Upper lobe of left lung (tissue), 6 donors: ENCODE measurements at regions not wholly inside any gene's neighbourhood (a gene's known extent, or its start where the extent isn't known, plus 50 kb on each side); places are given as distances from the start of the nearest gene placed in this dataset.
A peak's percentile ranks its signal among the peaks of the same experiment; 100 is the strongest.

Experiments
- ATAC-seq, 2 donors: fragments of 200-7000 bp; cut with Tn5 transposase; one replicate each; pipeline ENCODE4 v1.9.1; 2022; ENCODE audit warnings: mild to moderate bottlenecking in 2 of 2, moderate library complexity in 2 of 2; ENCODE audit not compliant: low FRiP score in 2 of 2
- DNase-seq, 2 donors: peaks; one replicate each; pipeline ENCODE4 v3.0.0-alpha.2; 2019 to 2020
- H3K27ac ChIP-seq, 4 donors: fragments of 200-600 bp; sonication (generic); one replicate each; pipeline ENCODE4 v1.5.1; 2016 to 2019
- H3K27me3 ChIP-seq, 4 donors: fragments of 200-600 bp; sonication (generic); one replicate each; pipeline ENCODE4 v1.5.1; 2017 to 2019
- H3K36me3 ChIP-seq, 4 donors: fragments of 200-600 bp; sonication (generic); one replicate each; pipeline ENCODE4 v1.5.1; 2016 to 2019
- H3K4me1 ChIP-seq, 4 donors: fragments of 200-600 bp; sonication (generic); one replicate each; pipeline ENCODE4 v1.5.1; 2018 to 2019
- H3K4me3 ChIP-seq, 4 donors: fragments of 200-600 bp; sonication (generic); one replicate each; pipeline ENCODE4 v1.5.1; 2017 to 2019; ENCODE audit warnings: mild to moderate bottlenecking in 2 of 4, moderate library complexity in 1 of 4
- H3K9me3 ChIP-seq, 4 donors: fragments of 200-600 bp; sonication (generic); one replicate each; pipeline ENCODE4 v1.5.1; 2018 to 2019
- CTCF ChIP-seq, 6 experiments: fragments of 450-650 bp in 4 of 6; fragments of 200-600 bp in 2 of 6; sonication (generic) in 2 of 6; IDR thresholded peaks; one replicate each; pipeline ENCODE4 v1.5.1; 2016 to 2019; ENCODE audit warnings: antibody characterized with exemption in 6 of 6
- EP300 ChIP-seq, 4 donors: sonication (generic); formaldehyde crosslinking; IDR thresholded peaks; one replicate each; pipeline ENCODE4 v1.5.1; 2017; ENCODE audit warnings: antibody characterized with exemption in 4 of 4, control low read depth in 2 of 4
- POLR2A ChIP-seq, 4 donors: fragments of 450-650 bp; IDR thresholded peaks; one replicate each; pipeline ENCODE4 v1.5.1; 2016 to 2017; ENCODE audit warnings: antibody characterized with exemption in 4 of 4, mild to moderate bottlenecking in 2 of 4
- POLR2AphosphoS5 ChIP-seq, 2 donors: sonication (generic); formaldehyde crosslinking; IDR thresholded peaks; one replicate each; pipeline ENCODE4 v1.5.1; 2017; ENCODE audit warnings: antibody characterized with exemption in 2 of 2
- WGBS, 2 donors: methylation state at CpG; one replicate each; pipeline ENCODE4 v1.1.5; 2017 to 2018; 5-methylcytosine and 5-hydroxymethylcytosine counted together
- donor health status: DM: no; HTN: no; CAD: no; lungs with moderate emphysema.
- donor health status: DM: no; HTN: yes; CAD: no; lungs with severe emphysema.

- 88 to 90% methylated on average over 5 to 9 of the region's 10 CpGs for WGBS, 2 donors
These were observed 67.8 kb upstream of the HDAC4 start for GRCh38 chr2:239468491-239469105.

GRCh38 chr2:239467956-239468490 lies 67.2 kb upstream of the HDAC4 start:
- Histone ChIP-seq H3K4me3 (no peak overlapping the region), H3K27me3 (no peaks in the 10 kb centered on the region), H3K9me3 (no peaks in the 10 kb centered on the region), H3K36me3 (no peaks in the 10 kb centered on the region), H3K4me1 (peaks cover 0 to 8% (median 4%) of the 10 kb centered on the region in 4 donors), H3K27ac (no peak overlapping the region)
- no peak for TF ChIP-seq POLR2AphosphoS5 (IDR thresholded peaks at IDR 0.05)
- TF ChIP-seq CTCF (IDR thresholded peaks at IDR 0.05), result no peak
- TF ChIP-seq EP300 (IDR thresholded peaks at IDR 0.05), result no peak
- TF ChIP-seq POLR2A (IDR thresholded peaks at IDR 0.05), result no peak
- DNase-seq (peak in 1 of 2 donors; percentile 6), ATAC-seq (no peak)
- WGBS, 2 donors, result 90% methylated on average over 12 of the region's 12 CpGs

More at GRCh38 chr2:239468491-239469105, 67.8 kb upstream of the HDAC4 start:
- peaks cover 0 to 8% (median 3%) of the 10 kb centered on the region in 4 donors for H3K4me1 ChIP-seq
- H3K27ac ChIP-seq, result no peak overlapping the region
- H3K4me3 ChIP-seq, result no peak overlapping the region
- no peaks in the 10 kb centered on the region for H3K27me3 ChIP-seq
- peak in 1 of 2 donors; percentile 14 for DNase-seq
- TF ChIP-seq POLR2A (IDR thresholded peaks at IDR 0.05) (no peak), CTCF (IDR thresholded peaks at IDR 0.05) (no peak), EP300 (IDR thresholded peaks at IDR 0.05) (no peak), POLR2AphosphoS5 (IDR thresholded peaks at IDR 0.05) (no peak)
- no peak for ATAC-seq
- H3K36me3 ChIP-seq, result no peaks in the 10 kb centered on the region
- no peaks in the 10 kb centered on the region for H3K9me3 ChIP-seq

GRCh38 chr2:239467281-239467955 lies 66.6 kb upstream of the HDAC4 start:
- Histone ChIP-seq H3K27ac (no peak overlapping the region), H3K9me3 (no peaks in the 10 kb centered on the region), H3K4me1 (peaks cover 0 to 8% (median 4%) of the 10 kb centered on the region in 4 donors), H3K27me3 (no peaks in the 10 kb centered on the region), H3K4me3 (no peak overlapping the region), H3K36me3 (no peaks in the 10 kb centered on the region)
- 93 to 97% methylated on average over 7 of the region's 7 CpGs for WGBS, 2 donors
- TF ChIP-seq CTCF (IDR thresholded peaks at IDR 0.05) (no peak), POLR2AphosphoS5 (IDR thresholded peaks at IDR 0.05) (no peak), POLR2A (IDR thresholded peaks at IDR 0.05) (no peak), EP300 (IDR thresholded peaks at IDR 0.05) (no peak)
- DNase-seq, result peak in 1 of 2 donors; percentile 3
- ATAC-seq, result no peak

- Histone ChIP-seq H3K4me1 (peaks cover 0 to 8% (median 4%) of the 10 kb centered on the region in 4 donors), H3K36me3 (no peaks in the 10 kb centered on the region), H3K9me3 (no peaks in the 10 kb centered on the region), H3K27me3 (no peaks in the 10 kb centered on the region), H3K4me3 (no peak overlapping the region), H3K27ac (no peak overlapping the region)
- TF ChIP-seq POLR2A (IDR thresholded peaks at IDR 0.05), result no peak
- TF ChIP-seq CTCF (IDR thresholded peaks at IDR 0.05), result no peak
- no peak for TF ChIP-seq POLR2AphosphoS5 (IDR thresholded peaks at IDR 0.05)
- no peak for TF ChIP-seq EP300 (IDR thresholded peaks at IDR 0.05)
- DNase-seq, result peak in 1 of 2 donors; percentile 15
- ATAC-seq, result no peak
- 86 to 91% methylated on average over 14 of the region's 14 CpGs for WGBS, 2 donors
These were observed 66.0 kb upstream of the HDAC4 start for GRCh38 chr2:239466755-239467271.
